Uterus (tissue), 3 donors: ENCODE measurements at regions not wholly inside any gene's neighbourhood (a gene's known extent, or its start where the extent isn't known, plus 50 kb on each side); places are given as distances from the start of the nearest gene placed in this dataset.

Experiments
- DNase-seq, 2 donors: peaks; one replicate each; pipeline ENCODE4 v3.0.0-alpha.2; 2019 to 2020
- H3K27ac ChIP-seq, 2 donors: fragments of 200-600 bp; sonication (generic); 1 replicate in 1 of 2; 2 replicates in 1 of 2; pipeline ENCODE4 v1.5.1; 2016 to 2018
- H3K27me3 ChIP-seq, 2 donors: fragments of 200-600 bp; sonication (generic); one replicate each; pipeline ENCODE4 v1.5.1; 2018 to 2019; ENCODE audit warnings: control low read depth in 1 of 2
- H3K36me3 ChIP-seq, 2 donors: fragments of 200-600 bp; sonication (generic); one replicate each; pipeline ENCODE4 v1.5.1; 2019; ENCODE audit warnings: control low read depth in 1 of 2
- H3K4me1 ChIP-seq, 2 donors: fragments of 200-600 bp; sonication (generic); one replicate each; pipeline ENCODE4 v1.5.1; 2018 to 2019; ENCODE audit warnings: control low read depth in 1 of 2
- H3K4me3 ChIP-seq, 2 donors: fragments of 200-600 bp; sonication (generic); 1 replicate in 1 of 2; 2 replicates in 1 of 2; pipeline ENCODE4 v1.5.1; 2018 to 2019; ENCODE audit warnings: mild to moderate bottlenecking in 1 of 2
- H3K9me3 ChIP-seq, 2 donors: fragments of 200-600 bp; sonication (generic); one replicate each; pipeline ENCODE4 v1.5.1; 2019; ENCODE audit warnings: control low read depth in 1 of 2
- POLR2A ChIP-seq, 2 donors: fragments of 450-650 bp; IDR thresholded peaks; one replicate each; pipeline ENCODE4 v1.6.1; 2016; ENCODE audit warnings: antibody characterized with exemption in 2 of 2, mild to moderate bottlenecking in 1 of 2, moderate library complexity in 1 of 2
- intact Hi-C: fragments of 100-400 bp; cut with DNase I; formaldehyde crosslinking; loops from one replicate; pipeline ENCODE4 v1.15.1; 2023; ENCODE audit warnings: low total_unique reads
- TF ChIP-seq, protein P1 (sequence below), 4 experiments: fragments of 200-600 bp in 2 of 4; fragments of 450-650 bp in 2 of 4; sonication (generic) in 2 of 4; IDR thresholded peaks; one replicate each; pipeline ENCODE4 v1.5.1; 2016 to 2019; ENCODE audit warnings: antibody characterized with exemption in 4 of 4, mild to moderate bottlenecking in 2 of 4, moderate library complexity in 1 of 4
- donor health status: DM: yes; HTN: yes; CAD: no.

DNA sequence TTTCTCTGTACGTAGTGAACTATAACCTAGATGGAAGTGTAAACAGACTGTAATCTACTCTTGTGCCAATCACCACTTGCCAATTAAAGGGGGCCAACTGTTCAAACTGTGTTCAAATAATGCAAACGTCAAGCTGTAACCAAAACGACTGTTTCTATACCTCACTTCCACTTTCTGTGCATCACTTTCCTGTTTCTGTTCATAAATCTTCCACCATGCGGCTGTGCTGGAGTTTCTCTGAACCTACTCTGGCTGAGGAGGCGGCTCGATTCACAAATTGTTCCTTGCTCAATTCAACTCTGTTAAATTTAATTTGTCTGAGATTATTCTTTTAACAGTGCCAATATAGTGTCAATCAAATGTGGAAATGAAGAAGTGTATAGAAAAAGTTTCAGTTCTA is 206.7 kb upstream of the TBC1D5 start:
- Histone ChIP-seq H3K27me3 (no peaks in the 10 kb centered on the region), H3K36me3 (no peaks in the 10 kb centered on the region), H3K4me1 (no peaks in the 10 kb centered on the region), H3K4me3 (no peak overlapping the region), H3K27ac (no peak overlapping the region), H3K9me3 (no peaks in the 10 kb centered on the region)
- intact Hi-C loops = no loop called here
- DNase-seq = no peak
- TF ChIP-seq POLR2A (IDR thresholded peaks at IDR 0.05) = no peak
- TF ChIP-seq, protein P1, sequence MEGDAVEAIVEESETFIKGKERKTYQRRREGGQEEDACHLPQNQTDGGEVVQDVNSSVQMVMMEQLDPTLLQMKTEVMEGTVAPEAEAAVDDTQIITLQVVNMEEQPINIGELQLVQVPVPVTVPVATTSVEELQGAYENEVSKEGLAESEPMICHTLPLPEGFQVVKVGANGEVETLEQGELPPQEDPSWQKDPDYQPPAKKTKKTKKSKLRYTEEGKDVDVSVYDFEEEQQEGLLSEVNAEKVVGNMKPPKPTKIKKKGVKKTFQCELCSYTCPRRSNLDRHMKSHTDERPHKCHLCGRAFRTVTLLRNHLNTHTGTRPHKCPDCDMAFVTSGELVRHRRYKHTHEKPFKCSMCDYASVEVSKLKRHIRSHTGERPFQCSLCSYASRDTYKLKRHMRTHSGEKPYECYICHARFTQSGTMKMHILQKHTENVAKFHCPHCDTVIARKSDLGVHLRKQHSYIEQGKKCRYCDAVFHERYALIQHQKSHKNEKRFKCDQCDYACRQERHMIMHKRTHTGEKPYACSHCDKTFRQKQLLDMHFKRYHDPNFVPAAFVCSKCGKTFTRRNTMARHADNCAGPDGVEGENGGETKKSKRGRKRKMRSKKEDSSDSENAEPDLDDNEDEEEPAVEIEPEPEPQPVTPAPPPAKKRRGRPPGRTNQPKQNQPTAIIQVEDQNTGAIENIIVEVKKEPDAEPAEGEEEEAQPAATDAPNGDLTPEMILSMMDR (IDR thresholded peaks at IDR 0.05) = no peak

DNA sequence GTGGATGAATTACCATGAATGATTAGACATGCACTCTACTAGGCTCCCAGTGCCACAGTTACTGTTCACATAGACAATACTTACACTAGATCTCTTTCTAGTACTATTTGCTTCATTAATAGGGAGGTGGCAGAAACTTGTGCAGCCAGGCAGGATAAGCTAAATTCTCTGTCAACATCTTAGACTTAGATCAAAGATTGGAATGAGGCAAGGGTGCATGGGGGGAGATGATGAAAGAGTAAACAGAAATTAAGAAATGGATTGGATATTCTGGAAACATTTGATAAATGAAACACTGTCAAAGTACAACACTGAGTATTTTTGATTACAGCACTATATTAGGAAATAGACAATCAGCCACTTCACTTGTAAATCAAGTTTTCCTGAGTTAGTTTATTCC is 205.4 kb upstream of the TBC1D5 start:
- Histone ChIP-seq H3K9me3 (no peaks in the 10 kb centered on the region), H3K27me3 (no peaks in the 10 kb centered on the region), H3K36me3 (no peaks in the 10 kb centered on the region), H3K4me1 (no peaks in the 10 kb centered on the region), H3K27ac (no peak overlapping the region), H3K4me3 (no peak overlapping the region)
- intact Hi-C loops = no loop called here
- DNase-seq = no peak
- TF ChIP-seq POLR2A (IDR thresholded peaks at IDR 0.05) = no peak
- TF ChIP-seq, protein P1 (IDR thresholded peaks at IDR 0.05) = no peak

DNA sequence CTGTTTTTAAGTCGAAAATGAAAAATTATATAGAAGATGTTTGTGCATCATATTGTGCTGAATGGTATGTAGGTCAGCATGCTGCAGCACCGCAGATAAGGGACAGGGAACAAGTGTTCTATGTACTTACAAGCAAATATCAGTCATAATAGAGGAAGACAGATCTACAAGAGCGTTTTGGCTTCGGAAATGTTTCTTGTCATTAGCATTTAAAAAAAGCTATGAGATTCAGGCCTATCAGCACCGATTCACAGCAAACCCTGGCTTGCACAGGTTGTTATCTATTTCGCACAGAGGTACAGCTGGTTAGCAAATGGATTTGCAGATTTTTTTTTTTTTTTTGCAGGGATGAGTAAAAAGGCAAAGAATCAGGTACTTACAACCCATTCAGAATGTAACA is 204.2 kb upstream of the TBC1D5 start:
- intact Hi-C loops = no loop called here
- Histone ChIP-seq H3K27ac (no peak overlapping the region), H3K27me3 (no peaks in the 10 kb centered on the region), H3K4me3 (no peak overlapping the region), H3K4me1 (no peaks in the 10 kb centered on the region), H3K36me3 (no peaks in the 10 kb centered on the region), H3K9me3 (no peaks in the 10 kb centered on the region)
- no peak for TF ChIP-seq POLR2A (IDR thresholded peaks at IDR 0.05)
- TF ChIP-seq, protein P1 (IDR thresholded peaks at IDR 0.05) = no peak
- no peak for DNase-seq

DNA sequence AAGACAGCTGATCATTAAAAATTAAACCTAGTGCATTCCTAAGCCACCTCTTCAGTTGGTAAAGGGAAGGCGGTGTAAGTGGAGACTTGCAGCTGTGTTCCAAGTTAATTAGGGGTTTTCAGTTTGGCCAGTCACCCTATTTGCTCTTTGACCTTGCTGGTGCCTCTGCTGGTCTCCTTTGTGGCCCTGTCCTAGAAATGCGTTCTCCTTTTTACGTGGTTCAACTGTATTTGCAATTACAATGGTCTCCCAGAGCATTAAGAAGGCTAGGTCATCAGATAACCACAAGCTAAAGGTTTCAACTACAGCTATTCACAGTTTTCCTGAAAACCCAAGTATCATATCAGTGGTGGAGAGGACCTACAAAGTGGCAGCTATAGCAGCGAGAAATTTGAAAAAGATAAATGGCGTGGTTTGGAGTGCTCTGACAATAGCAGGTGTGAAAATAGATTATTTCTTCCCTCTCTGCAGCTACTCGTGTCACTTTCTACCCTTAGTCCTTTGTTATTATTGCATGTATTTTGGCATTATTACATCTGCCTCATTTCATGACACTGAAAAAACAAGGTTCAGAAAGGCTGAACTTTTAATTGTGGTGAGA is 203.5 kb upstream of the TBC1D5 start:
- TF ChIP-seq POLR2A (IDR thresholded peaks at IDR 0.05) = no peak
- TF ChIP-seq, protein P1 (IDR thresholded peaks at IDR 0.05) = no peak
- Histone ChIP-seq H3K4me1 (no peaks in the 10 kb centered on the region), H3K27me3 (no peaks in the 10 kb centered on the region), H3K36me3 (no peaks in the 10 kb centered on the region), H3K4me3 (no peak overlapping the region), H3K27ac (no peak overlapping the region), H3K9me3 (no peaks in the 10 kb centered on the region)
- no peak for DNase-seq
- intact Hi-C loops = no loop called here

DNA sequence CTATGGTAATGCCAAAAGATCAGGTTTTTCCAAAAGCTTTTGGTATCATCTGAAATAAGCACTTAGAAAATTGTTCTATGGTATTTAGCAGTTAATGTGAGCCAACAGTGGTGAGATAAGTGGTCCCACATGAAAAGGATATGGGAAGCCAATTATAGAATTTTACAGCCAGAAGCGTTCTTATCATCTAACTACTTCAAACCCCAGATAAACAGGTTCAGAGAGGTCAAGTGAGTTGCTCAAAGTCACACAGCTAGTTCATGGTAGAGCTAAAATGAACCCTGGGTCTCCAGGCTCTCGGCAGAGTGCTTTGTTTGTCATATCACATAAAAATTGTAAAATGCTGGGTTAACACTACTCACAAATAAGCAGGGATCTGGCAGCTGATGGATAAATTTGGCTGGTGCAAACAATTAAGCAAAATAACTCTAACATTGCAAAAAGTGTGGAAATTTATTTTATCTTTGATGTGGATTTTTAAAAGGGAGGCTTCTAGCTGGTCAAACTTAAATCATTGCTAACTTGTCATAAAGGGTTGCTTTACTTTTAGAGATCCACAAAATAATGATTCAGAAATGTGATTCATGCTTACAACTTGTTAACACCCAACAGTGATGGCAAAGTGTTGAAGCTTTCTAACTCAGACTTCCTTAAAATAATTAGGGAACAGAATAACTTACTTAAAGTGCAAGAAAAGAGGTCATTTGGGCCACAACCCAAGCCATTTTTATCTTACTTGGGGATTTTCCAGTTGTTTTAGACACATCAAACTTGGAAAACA is 202.8 kb upstream of the TBC1D5 start:
- H3K27ac ChIP-seq = no peak overlapping the region
- no peak for DNase-seq
- no peaks in the 10 kb centered on the region for H3K9me3 ChIP-seq
- no peaks in the 10 kb centered on the region for H3K4me1 ChIP-seq
- no peak overlapping the region for H3K4me3 ChIP-seq
- TF ChIP-seq, protein P1 (IDR thresholded peaks at IDR 0.05) = no peak
- TF ChIP-seq POLR2A (IDR thresholded peaks at IDR 0.05) = no peak
- H3K36me3 ChIP-seq = no peaks in the 10 kb centered on the region
- no peaks in the 10 kb centered on the region for H3K27me3 ChIP-seq
- intact Hi-C loops = no loop called here
